Ishikawa (cell line): ENCODE measurements at regions not wholly inside any gene's neighbourhood (a gene's known extent, or its start where the extent isn't known, plus 50 kb on each side); places are given as distances from the start of the nearest gene placed in this dataset.

ENCODE experiments used
- CEBPB ChIP-seq: IDR thresholded peaks from 2 replicates; pipeline ENCODE4 v1.6.1; 2012
- CREB1 ChIP-seq: IDR thresholded peaks from 2 replicates; pipeline ENCODE4 v1.6.1; 2012; ENCODE audit warnings: low read depth
- EGR1 ChIP-seq: IDR thresholded peaks from 2 replicates; pipeline ENCODE4 v1.6.1; 2012
- EP300 ChIP-seq: IDR thresholded peaks from 2 replicates; pipeline ENCODE4 v1.6.1; 2012; ENCODE audit warnings: borderline replicate concordance
- FOXM1 ChIP-seq: IDR thresholded peaks from 2 replicates; pipeline ENCODE4 v1.6.1; 2012; ENCODE audit warnings: low read depth, borderline replicate concordance
- MAX ChIP-seq: IDR thresholded peaks from 2 replicates; pipeline ENCODE4 v1.6.1; 2012
- NFIC ChIP-seq: IDR thresholded peaks from 2 replicates; pipeline ENCODE4 v1.6.1; 2012
- RAD21 ChIP-seq: IDR thresholded peaks from 2 replicates; pipeline ENCODE4 v1.6.1; 2012; ENCODE audit warnings: low read depth
- REST ChIP-seq: IDR thresholded peaks from 2 replicates; pipeline ENCODE4 v1.6.1; 2012; ENCODE audit warnings: low read depth, mild to moderate bottlenecking
- TAF1 ChIP-seq: IDR thresholded peaks from 2 replicates; pipeline ENCODE4 v1.6.1; 2012; ENCODE audit warnings: low read depth, mild to moderate bottlenecking
- TCF12 ChIP-seq: IDR thresholded peaks from 2 replicates; pipeline ENCODE4 v1.6.1; 2012; ENCODE audit warnings: low read depth
- TEAD4 ChIP-seq: IDR thresholded peaks from 2 replicates; pipeline ENCODE4 v1.6.1; 2012
- YY1 ChIP-seq: IDR thresholded peaks from 2 replicates; pipeline ENCODE4 v1.6.1; 2012; ENCODE audit warnings: low read depth
- ZBTB7A ChIP-seq: IDR thresholded peaks from 2 replicates; pipeline ENCODE4 v1.6.1; 2012; ENCODE audit warnings: low read depth
- TF ChIP-seq, protein P1 (sequence below): IDR thresholded peaks from 2 replicates; pipeline ENCODE4 v1.6.1; 2012

DNA sequence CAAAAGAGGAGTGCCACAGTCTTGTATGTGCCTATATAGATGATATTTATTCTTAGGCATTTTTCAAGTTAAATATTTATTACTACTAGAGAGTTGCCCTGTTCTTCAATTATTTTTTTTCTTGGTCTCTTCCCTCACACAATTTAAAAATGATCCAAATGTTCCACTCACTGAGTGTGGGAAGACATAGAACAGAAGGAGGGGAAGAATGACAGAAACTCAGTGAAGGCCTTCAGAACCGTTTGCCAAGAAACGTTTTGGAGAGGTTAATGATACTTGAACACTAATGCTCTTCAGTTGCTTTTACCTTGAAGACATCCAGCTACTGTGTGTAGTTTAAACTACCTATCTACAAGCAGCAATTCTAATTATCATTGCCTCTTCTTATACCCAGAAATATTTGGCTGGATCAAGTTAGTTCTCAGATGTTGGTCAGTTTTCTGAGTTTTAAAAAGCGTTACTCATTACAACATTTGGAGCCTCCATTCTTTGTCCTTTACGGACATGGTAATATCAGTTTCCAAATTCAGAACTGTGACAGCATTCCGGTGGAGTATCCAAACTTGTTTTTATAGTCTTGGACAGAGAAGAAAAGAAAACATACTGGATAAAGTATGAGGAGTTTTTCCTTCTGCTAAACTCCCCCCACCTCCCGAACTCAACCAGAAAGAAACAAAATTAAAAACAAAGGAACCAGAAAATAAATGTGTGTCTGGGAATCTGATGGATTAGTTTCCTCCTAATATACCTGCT lies 389.7 kb downstream of the SPRY1 start:
- TF ChIP-seq TEAD4: no peak
- TF ChIP-seq YY1: no peak
- TF ChIP-seq EGR1: no peak
- TF ChIP-seq TAF1: no peak
- TF ChIP-seq NFIC: no peak
- TF ChIP-seq MAX: no peak
- no peak for TF ChIP-seq TCF12
- TF ChIP-seq FOXM1: no peak
- no peak for TF ChIP-seq EP300
- TF ChIP-seq CREB1: no peak
- TF ChIP-seq, protein P1, sequence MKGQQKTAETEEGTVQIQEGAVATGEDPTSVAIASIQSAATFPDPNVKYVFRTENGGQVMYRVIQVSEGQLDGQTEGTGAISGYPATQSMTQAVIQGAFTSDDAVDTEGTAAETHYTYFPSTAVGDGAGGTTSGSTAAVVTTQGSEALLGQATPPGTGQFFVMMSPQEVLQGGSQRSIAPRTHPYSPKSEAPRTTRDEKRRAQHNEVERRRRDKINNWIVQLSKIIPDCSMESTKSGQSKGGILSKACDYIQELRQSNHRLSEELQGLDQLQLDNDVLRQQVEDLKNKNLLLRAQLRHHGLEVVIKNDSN: no peak
- no peak for TF ChIP-seq CEBPB
- no peak for TF ChIP-seq REST
- no peak for TF ChIP-seq ZBTB7A
- TF ChIP-seq RAD21: no peak

DNA sequence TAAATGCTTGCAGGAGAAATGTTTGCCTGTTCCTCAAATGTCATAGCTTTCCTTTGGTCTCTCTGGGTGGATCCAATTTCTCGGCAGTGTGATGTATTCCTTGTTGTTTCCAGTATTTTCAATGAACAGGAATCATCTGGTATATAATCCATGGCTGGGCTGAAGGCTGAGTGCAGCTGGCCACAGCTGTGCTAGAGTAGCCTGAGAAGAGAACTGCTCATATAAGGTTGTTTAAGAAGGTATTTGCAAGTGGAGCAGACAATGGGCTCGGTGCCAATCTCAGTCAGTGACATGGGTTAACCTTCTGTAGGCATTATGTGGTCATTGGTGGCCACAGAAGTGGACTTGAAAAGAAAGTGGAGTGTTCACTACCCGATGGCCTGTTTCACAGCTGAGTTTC lies 390.3 kb downstream of the SPRY1 start:
- TF ChIP-seq FOXM1: no peak
- TF ChIP-seq NFIC: peak; percentile 44

DNA sequence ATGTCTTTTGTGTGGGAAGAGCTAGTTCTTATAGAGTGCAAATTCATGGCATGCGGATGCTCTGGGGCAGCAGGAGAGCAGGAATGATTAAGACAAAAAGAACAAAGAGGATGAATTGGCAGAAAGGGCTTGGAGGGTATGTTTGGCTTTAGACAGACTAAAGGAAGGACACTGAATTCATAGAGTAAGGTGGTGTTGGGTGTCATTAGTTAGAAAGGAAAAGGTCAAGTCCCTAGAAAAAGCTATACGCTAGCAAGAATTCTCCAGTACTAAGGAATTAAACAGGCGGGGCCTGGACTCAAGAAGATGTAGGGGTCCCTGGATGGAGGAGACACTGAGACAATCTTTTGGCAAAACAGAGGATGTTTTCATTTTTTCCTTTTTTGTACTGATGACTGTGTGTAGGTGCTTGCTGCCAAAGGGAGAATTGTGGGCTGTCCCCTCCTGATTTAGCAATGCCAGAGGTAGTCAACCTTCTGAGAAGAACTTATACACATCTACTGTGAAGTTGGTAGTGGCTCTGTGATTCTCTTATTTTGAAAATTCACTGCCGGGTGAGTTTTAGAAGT lies 391.0 kb downstream of the SPRY1 start:
- no peak for TF ChIP-seq CEBPB

GRCh38 chr4:123788577-123788976 lies 392.0 kb downstream of the SPRY1 start:
- no peak for TF ChIP-seq TCF12
- TF ChIP-seq RAD21: no peak
- TF ChIP-seq CREB1: no peak
- no peak for TF ChIP-seq NFIC
- TF ChIP-seq FOXM1: no peak
- no peak for TF ChIP-seq MAX
- no peak for TF ChIP-seq REST
- no peak for TF ChIP-seq CEBPB
- no peak for TF ChIP-seq EP300
- TF ChIP-seq, protein P1: no peak
- TF ChIP-seq TEAD4: no peak
- no peak for TF ChIP-seq YY1
- no peak for TF ChIP-seq ZBTB7A
- TF ChIP-seq EGR1: no peak
- no peak for TF ChIP-seq TAF1

- TF ChIP-seq RAD21: no peak
- no peak for TF ChIP-seq MAX
- no peak for TF ChIP-seq EP300
- TF ChIP-seq ZBTB7A: no peak
These were observed 394.1 kb downstream of the SPRY1 start for GRCh38 chr4:123790681-123791080.

- no peak for TF ChIP-seq MAX
- TF ChIP-seq, protein P1: no peak
- TF ChIP-seq TAF1: no peak
These were observed 405.6 kb downstream of the SPRY1 start for GRCh38 chr4:123802082-123802645.
